ENCODE measurements at regions not wholly inside any gene's neighbourhood (a gene's known extent, or its start where the extent isn't known, plus 50 kb on each side); places are given as distances from the start of the nearest gene placed in this dataset.

DNA sequence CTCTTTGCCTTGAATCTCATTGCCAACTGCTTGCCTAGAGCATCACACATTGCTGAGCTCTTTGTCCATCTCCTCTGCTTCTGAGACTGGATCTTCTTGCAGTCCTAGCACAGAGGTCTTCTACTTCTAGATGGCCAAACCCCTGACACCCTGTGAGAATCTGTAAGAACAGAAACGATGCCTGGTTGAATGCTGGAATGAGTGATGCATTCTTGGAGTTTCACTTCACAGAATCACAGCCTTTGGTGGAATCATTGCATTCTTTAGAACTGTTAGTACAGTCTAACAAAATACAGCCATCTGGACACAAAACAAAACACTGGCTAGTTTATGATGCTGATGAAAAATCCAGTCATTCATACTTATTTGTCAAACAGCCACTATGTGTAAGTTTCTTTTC is 141.7 kb upstream of the ITGB1 start:
- H3K27ac ChIP-seq (ENCODE audit: low read length in 2 of 2): no peak overlapping the region
- H3K9me3 ChIP-seq (ENCODE audit: control extremely low read depth in 1 of 3, control insufficient read depth in 2 of 3, insufficient read depth in 1 of 3, low read length in 2 of 3): peaks cover 0 to 12% (median 10%) of the 10 kb centered on the region in 3 donors
- intact Hi-C loops (cut with micrococcal nuclease): loop anchor here (2.0 to 10.0 kb wide), 5 partner anchors 15 to 652 kb away; partner anchors contain the start of genes CCDC7 and ITGB1
- peak overlapping the region; percentile 44 for H3K4me2 ChIP-seq (replicated peaks; ENCODE audit: low read depth, low read length, poor library complexity, severe bottlenecking)
- CTCF ChIA-PET: interaction anchor here (1.0 to 1.4 kb wide), 3 partner anchors 15 to 90 kb away, joined by 3 to 4 read pairs (median 3); no protein-coding TSS in a partner anchor
- peaks cover 57 to 59% of the 10 kb centered on the region in 2 donors for H3K4me1 ChIP-seq (ENCODE audit: control insufficient read depth in 2 of 2, insufficient read depth in 2 of 2, low read length in 2 of 2)
- H3K4me3 ChIP-seq (ENCODE audit: control extremely low read depth in 1 of 5, extremely low read depth in 1 of 5, insufficient read depth in 1 of 5, low read depth in 2 of 5, low read length in 4 of 5): no peak overlapping the region
- H4K20me1 ChIP-seq (ENCODE audit: control insufficient read depth, insufficient read depth, low read length, poor library complexity, severe bottlenecking): no peaks in the 10 kb centered on the region
- Mint-ChIP-seq H3K9me3 (ENCODE audit: insufficient read depth) (peaks cover 11% of the 10 kb centered on the region), H3K27ac (peak overlapping the region; percentile 73), H3K4me1 (peaks cover 65% of the 10 kb centered on the region), H3K4me3 (peak overlapping the region; percentile 62), H3K27me3 (no peaks in the 10 kb centered on the region)
- DNase-seq (no peak), ATAC-seq (ENCODE audit: low read depth) (no peak)
- H3K36me3 ChIP-seq (replicated peaks in 1 of 2; ENCODE audit: control extremely low read depth in 1 of 2, control insufficient read depth in 1 of 2, extremely low read depth in 1 of 2, insufficient read depth in 2 of 2, low read length in 1 of 2): no peaks in the 10 kb centered on the region
- POLR2A ChIA-PET: no interaction called here
- TF ChIP-seq, protein P1, sequence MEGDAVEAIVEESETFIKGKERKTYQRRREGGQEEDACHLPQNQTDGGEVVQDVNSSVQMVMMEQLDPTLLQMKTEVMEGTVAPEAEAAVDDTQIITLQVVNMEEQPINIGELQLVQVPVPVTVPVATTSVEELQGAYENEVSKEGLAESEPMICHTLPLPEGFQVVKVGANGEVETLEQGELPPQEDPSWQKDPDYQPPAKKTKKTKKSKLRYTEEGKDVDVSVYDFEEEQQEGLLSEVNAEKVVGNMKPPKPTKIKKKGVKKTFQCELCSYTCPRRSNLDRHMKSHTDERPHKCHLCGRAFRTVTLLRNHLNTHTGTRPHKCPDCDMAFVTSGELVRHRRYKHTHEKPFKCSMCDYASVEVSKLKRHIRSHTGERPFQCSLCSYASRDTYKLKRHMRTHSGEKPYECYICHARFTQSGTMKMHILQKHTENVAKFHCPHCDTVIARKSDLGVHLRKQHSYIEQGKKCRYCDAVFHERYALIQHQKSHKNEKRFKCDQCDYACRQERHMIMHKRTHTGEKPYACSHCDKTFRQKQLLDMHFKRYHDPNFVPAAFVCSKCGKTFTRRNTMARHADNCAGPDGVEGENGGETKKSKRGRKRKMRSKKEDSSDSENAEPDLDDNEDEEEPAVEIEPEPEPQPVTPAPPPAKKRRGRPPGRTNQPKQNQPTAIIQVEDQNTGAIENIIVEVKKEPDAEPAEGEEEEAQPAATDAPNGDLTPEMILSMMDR (IDR thresholded peaks at IDR 0.05): no peak
- no CpG with 5 or more reads among the region's 1 CpG for WGBS (ENCODE audit: insufficient coverage)
- H2AFZ ChIP-seq (ENCODE audit: insufficient read depth, low read depth, low read length, poor library complexity, severe bottlenecking): no peak overlapping the region
- H3K9ac ChIP-seq (ENCODE audit: low read length): no peak overlapping the region
- H3K79me2 ChIP-seq (ENCODE audit: control insufficient read depth, insufficient read depth, low read length): no peaks in the 10 kb centered on the region
- no peaks in the 10 kb centered on the region for H3K27me3 ChIP-seq (replicated peaks in 1 of 4; ENCODE audit: control extremely low read depth in 1 of 4, control insufficient read depth in 3 of 4, insufficient read depth in 4 of 4, low read length in 3 of 4)

DNA sequence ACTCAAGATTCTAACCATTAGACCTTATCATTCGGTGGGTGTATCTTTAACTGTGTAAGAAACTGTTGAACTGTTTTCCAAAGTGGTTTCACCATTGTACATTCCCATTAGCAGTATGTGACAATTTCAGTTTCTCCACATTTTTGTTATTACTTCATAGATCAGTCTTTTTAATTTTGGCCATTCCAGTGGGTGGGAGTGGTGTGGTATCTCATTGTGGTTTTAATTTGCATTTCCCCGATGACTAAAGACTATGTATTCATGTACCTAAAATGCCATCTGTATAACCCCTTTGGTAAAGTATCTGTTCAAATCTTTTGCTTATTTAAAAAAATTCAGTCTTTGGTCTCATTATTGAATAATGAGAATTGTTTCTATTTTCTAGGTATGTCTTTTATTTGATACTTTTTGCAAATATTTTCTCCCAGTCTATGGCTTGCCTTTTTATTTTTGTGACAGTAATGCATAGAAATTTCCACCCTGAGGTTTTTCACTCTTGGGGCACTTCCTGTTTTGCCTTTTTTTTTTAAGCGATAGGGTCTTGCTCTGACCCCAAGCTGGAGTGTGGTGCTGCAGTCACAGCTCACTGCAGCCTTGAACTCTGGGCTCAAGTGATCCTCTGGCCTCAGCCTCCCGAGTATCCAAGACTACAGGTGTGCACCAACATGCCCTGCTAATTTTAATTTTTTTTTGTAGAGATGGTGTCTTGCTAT is 141.1 kb upstream of the ITGB1 start:
- Histone ChIP-seq H2AFZ (ENCODE audit: insufficient read depth, low read depth, low read length, poor library complexity, severe bottlenecking) (no peak overlapping the region), H4K20me1 (ENCODE audit: control insufficient read depth, insufficient read depth, low read length, poor library complexity, severe bottlenecking) (no peaks in the 10 kb centered on the region), H3K4me2 (replicated peaks; ENCODE audit: low read depth, low read length, poor library complexity, severe bottlenecking) (peak overlapping the region; percentile 44), H3K27ac (ENCODE audit: low read length in 2 of 2) (no peak overlapping the region), H3K9ac (ENCODE audit: low read length) (no peak overlapping the region), H3K4me1 (ENCODE audit: control insufficient read depth in 2 of 2, insufficient read depth in 2 of 2, low read length in 2 of 2) (peaks cover 57 to 59% of the 10 kb centered on the region in 2 donors), H3K36me3 (replicated peaks in 1 of 2; ENCODE audit: control extremely low read depth in 1 of 2, control insufficient read depth in 1 of 2, extremely low read depth in 1 of 2, insufficient read depth in 2 of 2, low read length in 1 of 2) (no peaks in the 10 kb centered on the region), H3K4me3 (ENCODE audit: control extremely low read depth in 1 of 5, extremely low read depth in 1 of 5, insufficient read depth in 1 of 5, low read depth in 2 of 5, low read length in 4 of 5) (peak overlapping the region in 1 of 5 experiments; percentile 10), H3K79me2 (ENCODE audit: control insufficient read depth, insufficient read depth, low read length) (no peaks in the 10 kb centered on the region), H3K27me3 (replicated peaks in 1 of 4; ENCODE audit: control extremely low read depth in 1 of 4, control insufficient read depth in 3 of 4, insufficient read depth in 4 of 4, low read length in 3 of 4) (no peaks in the 10 kb centered on the region), H3K9me3 (ENCODE audit: control extremely low read depth in 1 of 3, control insufficient read depth in 2 of 3, insufficient read depth in 1 of 3, low read length in 2 of 3) (peaks cover 0 to 18% (median 17%) of the 10 kb centered on the region in 3 donors)
- DNase-seq (no peak), ATAC-seq (ENCODE audit: low read depth) (peak; percentile 39)
- intact Hi-C loops (cut with micrococcal nuclease): loop anchor here (2.0 to 10.0 kb wide), 5 partner anchors 16 to 652 kb away; partner anchors contain the start of genes CCDC7 and ITGB1
- H3K4me3 Mint-ChIP-seq: peak overlapping the region; percentile 62
- no peaks in the 10 kb centered on the region for H3K27me3 Mint-ChIP-seq
- CTCF ChIA-PET: interaction anchor here (0.6 to 1.4 kb wide), 4 partner anchors 16 to 89 kb away, joined by 3 to 4 read pairs (median 3); no protein-coding TSS in a partner anchor
- H3K9me3 Mint-ChIP-seq (ENCODE audit: insufficient read depth): peaks cover 14% of the 10 kb centered on the region
- POLR2A ChIA-PET: no interaction called here
- H3K4me1 Mint-ChIP-seq: peaks cover 68% of the 10 kb centered on the region
- 0% methylated on average over 1 of the region's 4 CpGs for WGBS (ENCODE audit: insufficient coverage)
- H3K27ac Mint-ChIP-seq: peak overlapping the region; percentile 73
- TF ChIP-seq, protein P1 (IDR thresholded peaks at IDR 0.05): no peak
- TF ChIP-seq EZH2 (IDR thresholded peaks at IDR 0.05; ENCODE audit: borderline replicate concordance, insufficient read depth, low read depth, low read length, poor library complexity, severe bottlenecking): no peak

Data from B cell (primary cell).